Peyer's patch (tissue), 4 donors: ENCODE measurements at regions not wholly inside any gene's neighbourhood (a gene's known extent, or its start where the extent isn't known, plus 50 kb on each side); places are given as distances from the start of the nearest gene placed in this dataset.

Experiments used
- DNase-seq, 3 donors: peaks; one replicate each; pipeline ENCODE4 v3.0.0-alpha.2; 2017 to 2019
- H3K27ac ChIP-seq, 4 donors: fragments of 200-600 bp; sonication (generic); one replicate each; pipeline ENCODE4 v1.5.1; 2016 to 2019
- H3K27me3 ChIP-seq, 2 donors: fragments of 200-600 bp; sonication (generic); one replicate each; pipeline ENCODE4 v1.5.1; 2019
- H3K36me3 ChIP-seq, 3 donors: fragments of 200-600 bp; sonication (generic); one replicate each; pipeline ENCODE4 v1.5.1; 2016 to 2019
- H3K4me1 ChIP-seq, 4 donors: fragments of 200-600 bp; sonication (generic); one replicate each; pipeline ENCODE4 v1.5.1; 2016 to 2019
- H3K4me3 ChIP-seq, 4 donors: fragments of 200-600 bp; sonication (generic); 1 replicate in 3 of 4; 2 replicates in 1 of 4; pipeline ENCODE4 v1.5.1; 2016 to 2019; ENCODE audit warnings: mild to moderate bottlenecking in 1 of 4
- H3K9me3 ChIP-seq, 4 donors: fragments of 200-600 bp; sonication (generic); one replicate each; pipeline ENCODE4 v1.5.1; 2016 to 2019; ENCODE audit warnings: mild to moderate bottlenecking in 1 of 4
- CTCF ChIP-seq, 6 experiments: fragments of 450-650 bp in 4 of 6; fragments of 200-600 bp in 2 of 6; sonication (generic) in 1 of 6; IDR thresholded peaks; one replicate each; pipeline ENCODE4 v1.5.1; 2017 to 2019; ENCODE audit warnings: antibody characterized with exemption in 6 of 6, mild to moderate bottlenecking in 3 of 6, moderate library complexity in 1 of 6
- POLR2A ChIP-seq, 2 donors: fragments of 450-650 bp; IDR thresholded peaks; one replicate each; pipeline ENCODE4 v1.5.1; 2017; ENCODE audit warnings: antibody characterized with exemption in 2 of 2, mild to moderate bottlenecking in 2 of 2, moderate library complexity in 2 of 2

DNA sequence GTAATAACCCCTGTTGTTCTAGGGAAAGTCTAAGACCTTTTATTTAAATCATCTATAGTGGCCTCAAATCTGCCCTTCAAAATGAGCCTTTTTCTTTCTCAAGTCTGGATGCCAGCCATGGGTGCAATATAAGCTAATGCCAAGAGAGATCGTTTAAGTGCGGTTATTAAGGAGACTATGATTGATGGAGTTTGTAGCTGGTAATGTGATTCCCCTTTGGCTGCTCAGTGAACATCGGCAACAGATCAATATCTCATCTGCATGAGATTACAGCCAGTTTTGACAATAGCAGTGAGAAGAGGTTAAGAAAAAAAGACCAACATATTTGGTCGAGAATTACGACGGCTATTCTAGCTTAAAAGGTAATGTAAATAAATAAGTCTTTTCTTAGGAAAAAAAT, 1049.4 kb upstream of the NUDT12 start:
- no peaks in the 10 kb centered on the region for H3K36me3 ChIP-seq
- DNase-seq, result no peak
- H3K27me3 ChIP-seq, result no peaks in the 10 kb centered on the region
- no peak overlapping the region for H3K4me3 ChIP-seq
- TF ChIP-seq POLR2A (IDR thresholded peaks at IDR 0.05) (no peak), CTCF (IDR thresholded peaks at IDR 0.05) (no peak)
- no peaks in the 10 kb centered on the region for H3K4me1 ChIP-seq
- no peaks in the 10 kb centered on the region for H3K9me3 ChIP-seq
- no peak overlapping the region for H3K27ac ChIP-seq

GRCh38 chr5:104611135-104611767, 1048.7 kb upstream of the NUDT12 start:
- Histone ChIP-seq H3K27me3 (no peaks in the 10 kb centered on the region), H3K36me3 (no peaks in the 10 kb centered on the region), H3K4me3 (no peak overlapping the region), H3K27ac (no peak overlapping the region), H3K4me1 (no peaks in the 10 kb centered on the region), H3K9me3 (no peaks in the 10 kb centered on the region)
- TF ChIP-seq CTCF (IDR thresholded peaks at IDR 0.05) (no peak), POLR2A (IDR thresholded peaks at IDR 0.05) (no peak)
- DNase-seq, result no peak

DNA sequence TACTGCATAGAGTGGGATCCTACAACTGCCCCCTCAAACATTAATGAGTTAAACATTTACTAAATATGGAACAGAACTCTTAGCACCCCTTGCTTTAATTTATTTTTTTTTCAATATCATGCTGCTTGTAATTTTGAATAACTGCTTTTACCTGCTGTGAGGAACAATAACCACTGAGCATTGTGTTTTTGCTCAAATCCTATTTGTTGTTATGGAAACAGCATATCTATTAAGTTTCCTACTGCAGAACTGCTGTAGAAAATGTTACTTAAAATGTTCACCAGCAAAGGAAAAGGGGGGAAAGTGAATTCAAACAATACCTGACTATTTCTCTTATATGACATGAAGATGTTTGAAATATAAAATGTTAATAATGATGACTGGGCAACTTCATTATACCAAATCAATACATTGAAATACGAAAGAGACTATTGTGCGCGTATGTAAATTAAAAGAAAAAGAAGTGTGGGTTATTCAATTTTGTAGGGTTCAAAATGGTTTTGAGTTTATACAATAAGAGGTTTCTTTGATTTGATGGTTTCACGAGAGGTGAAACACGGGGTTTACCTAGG, 1043.8 kb upstream of the NUDT12 start:
- Histone ChIP-seq H3K4me1 (no peaks in the 10 kb centered on the region), H3K36me3 (no peaks in the 10 kb centered on the region), H3K27ac (no peak overlapping the region), H3K4me3 (no peak overlapping the region), H3K27me3 (no peaks in the 10 kb centered on the region), H3K9me3 (no peaks in the 10 kb centered on the region)
- no peak for DNase-seq
- no peak for TF ChIP-seq CTCF (IDR thresholded peaks at IDR 0.05)
- no peak for TF ChIP-seq POLR2A (IDR thresholded peaks at IDR 0.05)

GRCh38 chr5:104599726-104600125, 1037.1 kb upstream of the NUDT12 start:
- no peaks in the 10 kb centered on the region for H3K9me3 ChIP-seq
- DNase-seq, result no peak
- H3K27ac ChIP-seq, result no peak overlapping the region
- no peak overlapping the region for H3K4me3 ChIP-seq
- no peaks in the 10 kb centered on the region for H3K27me3 ChIP-seq
- TF ChIP-seq CTCF (IDR thresholded peaks at IDR 0.05) (no peak), POLR2A (IDR thresholded peaks at IDR 0.05) (no peak)
- H3K36me3 ChIP-seq, result no peaks in the 10 kb centered on the region
- H3K4me1 ChIP-seq, result no peaks in the 10 kb centered on the region

DNA sequence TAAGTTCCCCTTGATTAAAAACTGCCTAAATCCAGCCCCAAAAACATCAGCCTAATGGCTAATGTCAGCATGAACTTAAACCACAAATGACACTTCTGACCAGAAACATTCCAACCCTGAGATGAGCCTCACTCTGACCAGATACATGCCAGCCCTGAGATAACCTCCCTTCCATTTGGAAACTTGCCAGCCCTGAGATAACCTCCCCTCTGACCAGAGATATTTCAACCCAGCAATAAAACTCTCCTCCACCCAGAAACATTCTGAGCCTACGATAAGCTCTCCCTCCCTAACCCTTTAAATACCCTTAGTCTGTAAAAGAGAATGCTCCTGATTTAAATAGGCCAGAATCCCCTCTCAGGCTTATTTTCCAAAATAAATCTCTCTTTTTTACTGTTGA, 1035.7 kb upstream of the NUDT12 start:
- Histone ChIP-seq H3K27me3 (no peaks in the 10 kb centered on the region), H3K4me3 (no peak overlapping the region), H3K27ac (no peak overlapping the region), H3K36me3 (no peaks in the 10 kb centered on the region), H3K9me3 (no peaks in the 10 kb centered on the region), H3K4me1 (no peaks in the 10 kb centered on the region)
- no peak for TF ChIP-seq CTCF (IDR thresholded peaks at IDR 0.05)
- DNase-seq, result no peak

- no peak for DNase-seq
- no peak for TF ChIP-seq POLR2A (IDR thresholded peaks at IDR 0.05)
- no peak for TF ChIP-seq CTCF (IDR thresholded peaks at IDR 0.05)
Measured at GRCh38 chr5:104594850-104595249, 1032.3 kb upstream of the NUDT12 start.

More at GRCh38 chr5:104594850-104595249, 1032.3 kb upstream of the NUDT12 start:
- H3K36me3 ChIP-seq, result no peaks in the 10 kb centered on the region
- no peaks in the 10 kb centered on the region for H3K4me1 ChIP-seq
- no peaks in the 10 kb centered on the region for H3K27me3 ChIP-seq
- H3K9me3 ChIP-seq, result no peaks in the 10 kb centered on the region
- no peak overlapping the region for H3K4me3 ChIP-seq
- H3K27ac ChIP-seq, result no peak overlapping the region
